ENCODE measurements at regions not wholly inside any gene's neighbourhood (a gene's known extent, or its start where the extent isn't known, plus 50 kb on each side); places are given as distances from the start of the nearest gene placed in this dataset.

GRCh38 chr4:119774840-119775239, 146.2 kb upstream of the PDE5A start (continued):
- TF ChIP-seq ASH2L (IDR thresholded peaks at IDR 0.05; ENCODE audit: borderline replicate concordance, low read depth) (no peak), RELA (IDR thresholded peaks at IDR 0.05; ENCODE audit: borderline replicate concordance, partially characterized antibody) (no peak), FOXM1 (IDR thresholded peaks at IDR 0.05; ENCODE audit: low read depth, low read length) (no peak), HDAC6 (IDR thresholded peaks at IDR 0.05; ENCODE audit: unreplicated experiment) (no peak), SREBF2 (IDR thresholded peaks at IDR 0.05; ENCODE audit: low read length) (no peak), HDGF (IDR thresholded peaks at IDR 0.05) (no peak), CBX3 (IDR thresholded peaks at IDR 0.05; ENCODE audit: borderline replicate concordance, low read depth) (no peak)
- TF ChIP-seq, protein P1, sequence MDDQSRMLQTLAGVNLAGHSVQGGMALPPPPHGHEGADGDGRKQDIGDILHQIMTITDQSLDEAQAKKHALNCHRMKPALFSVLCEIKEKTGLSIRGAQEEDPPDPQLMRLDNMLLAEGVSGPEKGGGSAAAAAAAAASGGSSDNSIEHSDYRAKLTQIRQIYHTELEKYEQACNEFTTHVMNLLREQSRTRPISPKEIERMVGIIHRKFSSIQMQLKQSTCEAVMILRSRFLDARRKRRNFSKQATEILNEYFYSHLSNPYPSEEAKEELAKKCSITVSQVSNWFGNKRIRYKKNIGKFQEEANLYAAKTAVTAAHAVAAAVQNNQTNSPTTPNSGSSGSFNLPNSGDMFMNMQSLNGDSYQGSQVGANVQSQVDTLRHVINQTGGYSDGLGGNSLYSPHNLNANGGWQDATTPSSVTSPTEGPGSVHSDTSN (IDR thresholded peaks at IDR 0.05; ENCODE audit: insufficient replicate concordance, low read depth, low read length): no peak

DNA sequence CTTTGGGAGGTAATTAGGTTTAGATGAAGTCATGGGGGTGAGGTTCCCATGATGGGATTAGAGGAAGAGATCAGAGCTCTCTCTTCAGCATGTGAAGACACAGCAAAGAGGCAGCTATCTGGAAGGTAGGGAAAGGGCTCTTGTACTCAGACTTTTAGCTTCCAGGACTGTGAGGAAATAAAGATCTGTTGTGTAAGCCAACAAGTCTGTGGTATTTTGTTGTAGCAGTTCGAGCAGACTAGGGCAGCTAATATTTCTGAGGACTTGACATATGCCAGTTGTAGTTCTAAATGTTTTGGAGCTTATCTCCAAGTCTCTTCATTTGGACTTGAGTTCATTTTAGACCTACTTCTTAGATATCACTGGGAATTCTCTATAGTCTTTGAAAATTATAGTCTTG, 137.3 kb upstream of the PDE5A start:
- intact Hi-C loops (cut with micrococcal nuclease; ENCODE audit: unreplicated experiment): no loop called here
- H4K20me1 ChIP-seq (ENCODE audit: control insufficient read depth, insufficient read depth): no peaks in the 10 kb centered on the region
- in situ Hi-C loops (cut with MboI): no loop called here
- H3K27me3 ChIP-seq (replicated peaks in 1 of 2; ENCODE audit: control insufficient read depth in 2 of 2, insufficient read depth in 2 of 2, low read length in 1 of 2): no peaks in the 10 kb centered on the region
- no TSS peak for BruUV-seq (replicated peaks)
- H3K4me3 ChIP-seq: no peak overlapping the region
- no peak overlapping the region for H3K4me2 ChIP-seq (ENCODE audit: control insufficient read depth, insufficient read depth)
- ChIA-PET POLR2A (no interaction called here), SMC1A (ENCODE audit: uncharacterized antibody, unreplicated experiment) (interaction anchor here (1.4 kb wide), 1 partner anchor 10 kb away, joined by 4 read pairs; no protein-coding TSS in a partner anchor), CTCF (no interaction called here), RAD21 (ENCODE audit: unreplicated experiment) (no interaction called here)
- DNase-seq (ENCODE audit: low read depth, low spot score): no peak
- H3K9ac ChIP-seq (ENCODE audit: control insufficient read depth, insufficient read depth, low read length): no peak overlapping the region
- ATAC-seq: no peak
- no peak for FAIRE-seq
- H3K79me2 ChIP-seq (ENCODE audit: control insufficient read depth, insufficient read depth, low read length): no peaks in the 10 kb centered on the region
- no peaks in the 10 kb centered on the region for H3K4me1 ChIP-seq (ENCODE audit: control insufficient read depth, insufficient read depth, low read length)
- no peak overlapping the region for H2AFZ ChIP-seq (ENCODE audit: control insufficient read depth, low read depth, low read length)
- no peaks in the 10 kb centered on the region for H3K9me3 ChIP-seq (replicated peaks; ENCODE audit: control insufficient read depth, insufficient read depth, low read length)
- 0% methylated on average over 1 of the region's 1 CpG for WGBS (ENCODE audit: insufficient coverage, insufficient replicate concordance, low lambda C conversion rate, missing lambda C conversion rate)
- H3K36me3 ChIP-seq (ENCODE audit: control insufficient read depth in 2 of 2, insufficient read depth in 2 of 2, low read length in 1 of 2): no peaks in the 10 kb centered on the region
- H3K27ac ChIP-seq (ENCODE audit: control insufficient read depth, insufficient read depth): no peak overlapping the region
- TF ChIP-seq BACH1 (IDR thresholded peaks at IDR 0.05; ENCODE audit: borderline replicate concordance) (no peak), NFYB (IDR thresholded peaks at IDR 0.05; ENCODE audit: insufficient read depth, low read depth, low read length) (no peak), BRCA1 (IDR thresholded peaks at IDR 0.05; ENCODE audit: low read depth, low read length) (no peak), EZH2 (IDR thresholded peaks at IDR 0.05; ENCODE audit: borderline replicate concordance, control insufficient read depth, low read depth, low read length) (no peak), ZNF207 (IDR thresholded peaks at IDR 0.05; ENCODE audit: borderline replicate concordance) (no peak), POLR2A (IDR thresholded peaks at IDR 0.05; ENCODE audit: low read depth, low read length) (no peak), CBFB (IDR thresholded peaks at IDR 0.05; ENCODE audit: low read depth) (no peak), NR2C1 (IDR thresholded peaks at IDR 0.05) (no peak), E4F1 (IDR thresholded peaks at IDR 0.05; ENCODE audit: borderline replicate concordance, partially characterized antibody) (no peak), HDAC2 (IDR thresholded peaks at IDR 0.05) (no peak), E2F8 (IDR thresholded peaks at IDR 0.05; ENCODE audit: low read depth, partially characterized antibody) (no peak)

Data from GM12878 (cell line).